CD4-positive, alpha-beta T cell (primary cell): ENCODE measurements at regions not wholly inside any gene's neighbourhood (a gene's known extent, or its start where the extent isn't known, plus 50 kb on each side); places are given as distances from the start of the nearest gene placed in this dataset.

Source experiments
- ATAC-seq: fragments of 200-7000 bp; cut with Tn5 transposase; one replicate; pipeline ENCODE4 v1.10.0; 2022; ENCODE audit warnings: mild to moderate bottlenecking; ENCODE audit not compliant: poor library complexity
- CTCF ChIA-PET: fragments of 350-600 bp; sonication (Branson Sonifier 250); formaldehyde crosslinking; loops from one replicate; lab custom pipeline; 2021; ENCODE audit warnings: antibody characterized with exemption, inconsistent platforms; lab: Charles Lee
- POLR2A ChIA-PET: fragments of 350-600 bp; sonication (Branson Sonifier 250); formaldehyde crosslinking; loops from one replicate; lab custom pipeline; 2021; ENCODE audit warnings: antibody characterized with exemption, inconsistent platforms; lab: Charles Lee
- DNase-seq, 14 experiments: peaks; one replicate each; pipeline ENCODE4 v3.0.0-alpha.2; 2013 to 2020; ENCODE audit warnings: mixed read lengths in 2 of 14
- H3K27ac ChIP-seq, 2 donors: one replicate each; pipeline versions ENCODE4 v1.5.1 to v1.7.0; 2013; ENCODE audit warnings: low read length in 2 of 2, low read depth in 1 of 2, mild to moderate bottlenecking in 1 of 2
- H3K27me3 ChIP-seq, 2 experiments: 1 replicate in 1 of 2; 2 replicates in 1 of 2; pipeline versions ENCODE4 v1.6.1 to v1.7.0; 2013; ENCODE audit warnings: low read length in 2 of 2, control low read depth in 1 of 2, mild to moderate bottlenecking in 1 of 2, moderate library complexity in 1 of 2; ENCODE audit not compliant: insufficient read depth in 2 of 2, control insufficient read depth in 1 of 2
- H3K36me3 ChIP-seq: one replicate; pipeline ENCODE4 v1.6.1; 2013; ENCODE audit warnings: low read length, control low read depth; ENCODE audit not compliant: insufficient read depth
- H3K4me1 ChIP-seq: one replicate; pipeline ENCODE4 v1.6.1; 2013; ENCODE audit warnings: low read length, control low read depth; ENCODE audit not compliant: insufficient read depth
- H3K4me3 ChIP-seq: one replicate; pipeline ENCODE4 v1.5.1; 2013; ENCODE audit warnings: mild to moderate bottlenecking, low read length, moderate library complexity
- H3K9me3 ChIP-seq, 2 experiments: 1 replicate in 1 of 2; 2 replicates in 1 of 2; pipeline versions ENCODE4 v1.6.1 to v1.7.0; 2013; ENCODE audit warnings: low read length in 2 of 2, mild to moderate bottlenecking in 2 of 2, control low read depth in 1 of 2, moderate library complexity in 1 of 2; ENCODE audit not compliant: control insufficient read depth in 1 of 2, insufficient read depth in 1 of 2
- H3K27ac Mint-ChIP-seq: one replicate; pipeline ENCODE4 v1.8.0; 2020; ENCODE audit warnings: mixed read lengths
- H3K27me3 Mint-ChIP-seq: one replicate; pipeline ENCODE4 v1.8.0; 2021; ENCODE audit warnings: mixed read lengths
- H3K36me3 Mint-ChIP-seq: one replicate; pipeline ENCODE4 v1.8.0; 2021; ENCODE audit warnings: low read depth, mixed read lengths
- H3K4me1 Mint-ChIP-seq: one replicate; pipeline ENCODE4 v1.8.0; 2021; ENCODE audit warnings: low read depth, mixed read lengths
- H3K4me3 Mint-ChIP-seq: one replicate; pipeline ENCODE4 v1.8.0; 2020; ENCODE audit warnings: mild to moderate bottlenecking, mixed read lengths
- H3K9me3 Mint-ChIP-seq: one replicate; pipeline ENCODE4 v1.8.0; 2020; ENCODE audit warnings: mixed read lengths
- intact Hi-C, 2 experiments: fragments of 100-400 bp; cut with DNase I in 1 of 2; cut with micrococcal nuclease in 1 of 2; formaldehyde crosslinking; loops; one replicate each; pipeline versions ENCODE4 v1.15.1 to v1.9.0; 2023 to 2025; cut with DNase I, micrococcal nuclease
- TF ChIP-seq, protein P1 (sequence below): fragments of 200-600 bp; IDR thresholded peaks from one replicate; pipeline ENCODE4 v1.8.0; 2022; ENCODE audit warnings: antibody characterized with exemption, mild to moderate bottlenecking

DNA sequence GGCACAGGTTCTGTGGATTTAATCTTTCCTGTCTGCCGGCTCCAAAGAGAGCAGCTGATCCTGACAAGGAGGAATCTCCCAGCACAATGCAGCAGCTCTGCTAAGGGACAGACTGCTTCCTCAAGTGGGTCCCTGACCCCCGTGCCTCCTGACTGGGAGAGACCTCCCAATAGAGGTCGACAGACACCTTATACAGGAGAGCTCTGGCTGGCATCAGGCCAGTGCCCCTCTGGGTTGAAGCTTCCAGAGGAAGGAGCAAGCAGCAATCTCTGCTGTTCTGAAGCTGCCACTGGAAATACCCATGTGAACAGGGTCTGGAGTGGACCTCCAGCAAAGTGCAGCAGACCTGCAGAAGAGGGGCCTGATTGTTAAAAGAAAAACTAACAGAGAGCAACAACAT, 630.2 kb upstream of the FTMT start:
- Histone ChIP-seq H3K36me3 (no peaks in the 10 kb centered on the region), H3K4me1 (no peaks in the 10 kb centered on the region), H3K27me3 (no peaks in the 10 kb centered on the region), H3K27ac (no peak overlapping the region), H3K9me3 (peaks cover 0 to 17% of the 10 kb centered on the region in 2 experiments), H3K4me3 (no peak overlapping the region)
- Mint-ChIP-seq H3K27me3 (no peaks in the 10 kb centered on the region), H3K4me1 (no peaks in the 10 kb centered on the region), H3K36me3 (no peaks in the 10 kb centered on the region), H3K4me3 (no peak overlapping the region), H3K27ac (no peak overlapping the region), H3K9me3 (peaks cover 24% of the 10 kb centered on the region)
- TF ChIP-seq, protein P1, sequence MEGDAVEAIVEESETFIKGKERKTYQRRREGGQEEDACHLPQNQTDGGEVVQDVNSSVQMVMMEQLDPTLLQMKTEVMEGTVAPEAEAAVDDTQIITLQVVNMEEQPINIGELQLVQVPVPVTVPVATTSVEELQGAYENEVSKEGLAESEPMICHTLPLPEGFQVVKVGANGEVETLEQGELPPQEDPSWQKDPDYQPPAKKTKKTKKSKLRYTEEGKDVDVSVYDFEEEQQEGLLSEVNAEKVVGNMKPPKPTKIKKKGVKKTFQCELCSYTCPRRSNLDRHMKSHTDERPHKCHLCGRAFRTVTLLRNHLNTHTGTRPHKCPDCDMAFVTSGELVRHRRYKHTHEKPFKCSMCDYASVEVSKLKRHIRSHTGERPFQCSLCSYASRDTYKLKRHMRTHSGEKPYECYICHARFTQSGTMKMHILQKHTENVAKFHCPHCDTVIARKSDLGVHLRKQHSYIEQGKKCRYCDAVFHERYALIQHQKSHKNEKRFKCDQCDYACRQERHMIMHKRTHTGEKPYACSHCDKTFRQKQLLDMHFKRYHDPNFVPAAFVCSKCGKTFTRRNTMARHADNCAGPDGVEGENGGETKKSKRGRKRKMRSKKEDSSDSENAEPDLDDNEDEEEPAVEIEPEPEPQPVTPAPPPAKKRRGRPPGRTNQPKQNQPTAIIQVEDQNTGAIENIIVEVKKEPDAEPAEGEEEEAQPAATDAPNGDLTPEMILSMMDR, result no peak
- intact Hi-C loops, result no loop called here
- DNase-seq (no peak), ATAC-seq (no peak)
- CTCF ChIA-PET, result no interaction called here
- POLR2A ChIA-PET, result no interaction called here

DNA sequence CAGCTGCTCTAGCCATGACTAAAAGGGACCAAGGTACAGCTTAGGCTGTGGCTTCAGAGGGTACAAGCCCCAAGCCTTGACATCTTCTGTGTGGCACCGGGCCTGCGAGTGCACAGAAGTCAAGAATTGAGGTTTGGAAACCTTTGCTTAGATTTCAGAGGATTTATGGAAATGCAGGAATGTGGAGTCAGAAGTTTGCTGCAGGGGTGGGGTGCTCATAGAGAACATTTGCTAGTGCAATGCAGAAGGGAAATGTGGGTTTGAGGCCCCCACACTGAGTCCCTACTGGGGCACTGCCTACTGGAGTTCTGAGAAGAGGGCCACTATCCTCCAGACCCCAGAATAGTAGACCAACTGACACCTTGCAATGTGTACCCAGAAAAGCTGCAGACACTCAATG, 624.9 kb upstream of the FTMT start:
- Mint-ChIP-seq H3K4me1 (no peaks in the 10 kb centered on the region), H3K27me3 (no peaks in the 10 kb centered on the region), H3K36me3 (no peaks in the 10 kb centered on the region), H3K9me3 (peaks cover 18% of the 10 kb centered on the region), H3K4me3 (no peak overlapping the region), H3K27ac (no peak overlapping the region)
- Histone ChIP-seq H3K36me3 (no peaks in the 10 kb centered on the region), H3K4me3 (no peak overlapping the region), H3K9me3 (peaks cover 0 to 8% of the 10 kb centered on the region in 2 experiments), H3K27ac (no peak overlapping the region), H3K27me3 (no peaks in the 10 kb centered on the region), H3K4me1 (no peaks in the 10 kb centered on the region)
- intact Hi-C loops, result no loop called here
- TF ChIP-seq, protein P1, result no peak
- DNase-seq (no peak), ATAC-seq (no peak)
- POLR2A ChIA-PET, result no interaction called here
- CTCF ChIA-PET, result no interaction called here

DNA sequence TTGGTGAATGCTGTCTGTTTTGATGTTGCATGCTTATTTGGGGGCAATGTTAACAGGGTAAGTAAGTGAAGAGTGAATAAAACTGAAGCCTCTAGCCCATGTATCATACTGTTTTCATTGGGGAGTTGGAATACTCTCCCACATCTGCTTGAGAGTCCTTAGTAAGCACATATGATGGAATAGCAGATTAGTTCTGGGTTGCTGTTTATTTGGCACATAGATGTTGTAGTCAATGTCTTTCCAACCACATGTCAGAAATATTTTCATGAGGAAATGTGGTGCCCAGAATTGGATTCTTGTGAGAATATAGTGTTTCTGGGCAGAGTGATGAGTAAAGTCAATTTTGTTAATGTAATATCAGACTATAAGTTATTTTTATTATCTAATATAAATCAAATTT, 611.7 kb upstream of the FTMT start:
- CTCF ChIA-PET, result no interaction called here
- H3K4me1 Mint-ChIP-seq, result no peaks in the 10 kb centered on the region
- POLR2A ChIA-PET, result no interaction called here
- Histone ChIP-seq H3K36me3 (no peaks in the 10 kb centered on the region), H3K9me3 (peaks cover 0 to 9% of the 10 kb centered on the region in 2 experiments), H3K4me1 (no peaks in the 10 kb centered on the region), H3K27ac (no peak overlapping the region), H3K4me3 (no peak overlapping the region), H3K27me3 (no peaks in the 10 kb centered on the region)
- H3K9me3 Mint-ChIP-seq, result peaks cover 7% of the 10 kb centered on the region
- intact Hi-C loops, result no loop called here
- TF ChIP-seq, protein P1, result no peak
- no peak overlapping the region for H3K4me3 Mint-ChIP-seq
- H3K27ac Mint-ChIP-seq, result no peak overlapping the region
- H3K36me3 Mint-ChIP-seq, result no peaks in the 10 kb centered on the region
- ATAC-seq, result no peak
- no peaks in the 10 kb centered on the region for H3K27me3 Mint-ChIP-seq
- DNase-seq, result no peak
